ENCODE measurements at regions not wholly inside any gene's neighbourhood (a gene's known extent, or its start where the extent isn't known, plus 50 kb on each side); places are given as distances from the start of the nearest gene placed in this dataset.

DNA sequence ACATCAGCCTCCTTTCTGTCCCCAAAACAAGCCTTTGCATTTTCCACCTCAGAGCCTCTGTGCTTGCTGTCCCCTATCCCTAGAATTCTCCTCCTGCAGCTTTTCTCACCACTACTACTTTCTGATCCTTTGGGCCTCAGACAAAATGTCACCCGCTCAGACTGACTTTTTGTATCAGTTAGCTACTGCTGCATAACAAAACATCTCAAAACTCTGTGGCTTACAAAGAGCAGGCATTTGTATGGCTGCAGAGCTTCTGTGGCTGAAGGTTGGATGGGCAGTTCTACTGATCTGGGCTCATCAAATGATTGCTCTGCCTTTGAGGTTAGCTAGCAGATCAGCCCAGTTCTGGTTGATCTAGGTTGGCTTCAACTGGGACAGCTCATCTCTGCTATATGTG lies 248.7 kb downstream of the MN1 start:
- H3F3A ChIP-seq (ENCODE audit: insufficient read depth, low read length), result no peaks in the 10 kb centered on the region
- H3K4me1 ChIP-seq (ENCODE audit: low read length), result no peaks in the 10 kb centered on the region
- TF ChIP-seq EZH2 (optimal IDR thresholded peaks at IDR 0.05; ENCODE audit: low read depth, low read length) (no peak), EZH2phosphoT487 (IDR thresholded peaks at IDR 0.05; ENCODE audit: low read length) (no peak)
- TF ChIP-seq, protein P1, sequence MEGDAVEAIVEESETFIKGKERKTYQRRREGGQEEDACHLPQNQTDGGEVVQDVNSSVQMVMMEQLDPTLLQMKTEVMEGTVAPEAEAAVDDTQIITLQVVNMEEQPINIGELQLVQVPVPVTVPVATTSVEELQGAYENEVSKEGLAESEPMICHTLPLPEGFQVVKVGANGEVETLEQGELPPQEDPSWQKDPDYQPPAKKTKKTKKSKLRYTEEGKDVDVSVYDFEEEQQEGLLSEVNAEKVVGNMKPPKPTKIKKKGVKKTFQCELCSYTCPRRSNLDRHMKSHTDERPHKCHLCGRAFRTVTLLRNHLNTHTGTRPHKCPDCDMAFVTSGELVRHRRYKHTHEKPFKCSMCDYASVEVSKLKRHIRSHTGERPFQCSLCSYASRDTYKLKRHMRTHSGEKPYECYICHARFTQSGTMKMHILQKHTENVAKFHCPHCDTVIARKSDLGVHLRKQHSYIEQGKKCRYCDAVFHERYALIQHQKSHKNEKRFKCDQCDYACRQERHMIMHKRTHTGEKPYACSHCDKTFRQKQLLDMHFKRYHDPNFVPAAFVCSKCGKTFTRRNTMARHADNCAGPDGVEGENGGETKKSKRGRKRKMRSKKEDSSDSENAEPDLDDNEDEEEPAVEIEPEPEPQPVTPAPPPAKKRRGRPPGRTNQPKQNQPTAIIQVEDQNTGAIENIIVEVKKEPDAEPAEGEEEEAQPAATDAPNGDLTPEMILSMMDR (IDR thresholded peaks at IDR 0.05; ENCODE audit: low read length), result no peak
- no peak overlapping the region for H2AFZ ChIP-seq (ENCODE audit: low read length)
- H4K20me1 ChIP-seq (ENCODE audit: insufficient read depth, low read length), result no peaks in the 10 kb centered on the region
- DNase-seq, result no peak
- H3K36me3 ChIP-seq (replicated peaks; ENCODE audit: insufficient read depth, low read length), result no peaks in the 10 kb centered on the region
- no peak overlapping the region for H3K27ac ChIP-seq (ENCODE audit: low read length)
- H3K9me2 ChIP-seq (replicated peaks; ENCODE audit: insufficient read depth, low read length), result no peaks in the 10 kb centered on the region
- H3K9ac ChIP-seq (ENCODE audit: low read length), result no peak overlapping the region
- peaks cover 77% of the 10 kb centered on the region for H3K27me3 ChIP-seq (replicated peaks; ENCODE audit: insufficient read depth, low read length)
- no peaks in the 10 kb centered on the region for H3K9me3 ChIP-seq (replicated peaks; ENCODE audit: insufficient read depth, low read length)
- H3K79me2 ChIP-seq (ENCODE audit: low read length), result no peaks in the 10 kb centered on the region
- H3K4me2 ChIP-seq (ENCODE audit: low read depth, low read length), result no peak overlapping the region
- H3K4me3 ChIP-seq (ENCODE audit: low read length), result no peak overlapping the region

DNA sequence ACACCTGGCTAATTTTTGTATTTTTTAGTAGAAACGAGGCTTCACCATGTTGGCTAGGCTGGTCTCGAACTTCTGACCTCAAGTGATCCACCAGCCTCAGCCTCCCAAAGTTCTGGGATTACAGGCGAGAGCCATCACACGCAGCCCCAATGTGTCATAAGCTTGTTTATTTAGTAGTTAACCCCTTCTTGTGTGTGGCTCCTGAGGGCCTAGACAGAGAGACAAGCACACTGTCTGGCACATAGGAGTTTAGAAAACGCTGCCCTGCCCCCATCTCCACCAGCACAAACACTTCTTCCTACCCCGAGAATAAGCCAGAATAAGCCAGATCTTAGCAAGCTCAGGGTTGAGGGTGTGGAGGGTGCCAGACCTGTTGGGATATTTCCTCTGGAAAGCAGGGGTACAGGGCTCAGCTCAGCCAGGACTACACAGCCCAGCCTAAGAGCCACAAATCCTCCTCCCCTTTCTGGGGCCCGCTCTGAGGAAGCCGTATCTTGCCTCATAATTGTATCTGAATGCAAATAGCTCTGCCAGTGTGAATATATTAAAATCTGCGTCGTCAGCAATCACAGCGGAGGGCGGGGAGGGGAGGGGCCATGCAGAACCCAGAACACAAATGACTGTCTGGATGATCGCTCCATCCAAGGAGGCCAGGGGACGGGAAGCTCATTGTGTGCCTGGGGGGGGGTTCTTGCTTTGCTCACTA lies 247.3 kb downstream of the MN1 start:
- H3K9me2 ChIP-seq (replicated peaks; ENCODE audit: insufficient read depth, low read length), result no peaks in the 10 kb centered on the region
- no peaks in the 10 kb centered on the region for H3K9me3 ChIP-seq (replicated peaks; ENCODE audit: insufficient read depth, low read length)
- no peak overlapping the region for H3K27ac ChIP-seq (ENCODE audit: low read length)
- no peak overlapping the region for H2AFZ ChIP-seq (ENCODE audit: low read length)
- H3K79me2 ChIP-seq (ENCODE audit: low read length), result no peaks in the 10 kb centered on the region
- no peak for DNase-seq
- H3F3A ChIP-seq (ENCODE audit: insufficient read depth, low read length), result no peaks in the 10 kb centered on the region
- H3K4me1 ChIP-seq (ENCODE audit: low read length), result no peaks in the 10 kb centered on the region
- H3K4me2 ChIP-seq (ENCODE audit: low read depth, low read length), result no peak overlapping the region
- H3K27me3 ChIP-seq (replicated peaks; ENCODE audit: insufficient read depth, low read length), result peaks cover 76% of the 10 kb centered on the region
- H3K9ac ChIP-seq (ENCODE audit: low read length), result no peak overlapping the region
- TF ChIP-seq EZH2 (optimal IDR thresholded peaks at IDR 0.05; ENCODE audit: low read depth, low read length) (no peak), EZH2phosphoT487 (IDR thresholded peaks at IDR 0.05; ENCODE audit: low read length) (no peak)
- TF ChIP-seq, protein P1 (IDR thresholded peaks at IDR 0.05; ENCODE audit: low read length), result no peak
- H3K4me3 ChIP-seq (ENCODE audit: low read length), result no peak overlapping the region
- H4K20me1 ChIP-seq (ENCODE audit: insufficient read depth, low read length), result no peaks in the 10 kb centered on the region
- no peaks in the 10 kb centered on the region for H3K36me3 ChIP-seq (replicated peaks; ENCODE audit: insufficient read depth, low read length)

GRCh38 chr22:27554841-27555456 lies 246.6 kb downstream of the MN1 start:
- Histone ChIP-seq H3K9me2 (replicated peaks; ENCODE audit: insufficient read depth, low read length) (no peaks in the 10 kb centered on the region), H3K4me3 (ENCODE audit: low read length) (no peak overlapping the region), H3K9me3 (replicated peaks; ENCODE audit: insufficient read depth, low read length) (no peaks in the 10 kb centered on the region), H3K4me1 (ENCODE audit: low read length) (no peaks in the 10 kb centered on the region), H3K4me2 (ENCODE audit: low read depth, low read length) (no peak overlapping the region), H2AFZ (ENCODE audit: low read length) (no peak overlapping the region), H3K27me3 (replicated peaks; ENCODE audit: insufficient read depth, low read length) (peaks cover 78% of the 10 kb centered on the region), H3K36me3 (replicated peaks; ENCODE audit: insufficient read depth, low read length) (no peaks in the 10 kb centered on the region), H3K9ac (ENCODE audit: low read length) (no peak overlapping the region), H4K20me1 (ENCODE audit: insufficient read depth, low read length) (no peaks in the 10 kb centered on the region), H3F3A (ENCODE audit: insufficient read depth, low read length) (no peaks in the 10 kb centered on the region), H3K27ac (ENCODE audit: low read length) (no peak overlapping the region), H3K79me2 (ENCODE audit: low read length) (no peaks in the 10 kb centered on the region)
- no peak for DNase-seq
- TF ChIP-seq, protein P1 (IDR thresholded peaks at IDR 0.05; ENCODE audit: low read length), result no peak
- TF ChIP-seq EZH2 (optimal IDR thresholded peaks at IDR 0.05; ENCODE audit: low read depth, low read length) (no peak), EZH2phosphoT487 (IDR thresholded peaks at IDR 0.05; ENCODE audit: low read length) (no peak)

Data from MM.1S (cell line).